ENCODE measurements at regions not wholly inside any gene's neighbourhood (a gene's known extent, or its start where the extent isn't known, plus 50 kb on each side); places are given as distances from the start of the nearest gene placed in this dataset.

DNA sequence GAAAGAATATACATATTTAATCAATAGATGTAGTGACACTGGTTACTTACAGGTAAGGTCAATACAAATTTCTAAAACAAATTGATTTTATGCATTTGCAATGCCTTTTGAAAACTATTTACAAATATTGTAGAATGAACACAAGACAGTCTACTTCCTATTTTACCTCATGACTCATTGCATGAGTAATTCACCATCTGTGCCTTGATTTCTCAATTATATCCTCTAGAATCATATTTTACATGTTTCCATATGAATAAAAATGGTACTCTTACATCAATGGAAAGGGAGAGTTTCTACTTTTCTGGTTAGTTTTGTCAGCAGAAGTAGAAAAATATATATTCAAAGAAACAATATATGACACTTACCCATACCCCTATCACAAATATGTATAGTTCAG lies 203.8 kb upstream of the CDH7 start:
- DNase-seq (ENCODE audit: low spot score) = no peak

DNA sequence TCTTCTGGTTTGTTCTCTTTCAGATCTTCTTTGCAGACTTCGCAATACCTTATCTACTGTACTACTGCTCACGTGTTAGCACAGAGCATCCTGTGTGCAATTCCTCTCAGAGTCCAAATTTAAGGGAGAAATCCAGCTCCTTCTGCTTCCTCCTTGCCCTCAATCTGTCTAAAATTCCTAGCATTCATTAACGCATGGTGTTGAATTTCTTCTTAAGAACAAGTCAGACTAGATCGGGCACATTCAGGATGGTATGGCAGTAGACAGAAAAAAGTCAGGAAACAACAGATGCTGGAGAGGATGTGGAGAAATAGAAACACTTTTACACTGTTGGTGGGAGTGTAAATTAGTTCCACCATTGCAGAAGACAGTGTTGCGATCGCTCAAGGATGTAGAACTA lies 206.1 kb upstream of the CDH7 start:
- no peak for DNase-seq (ENCODE audit: low spot score)

DNA sequence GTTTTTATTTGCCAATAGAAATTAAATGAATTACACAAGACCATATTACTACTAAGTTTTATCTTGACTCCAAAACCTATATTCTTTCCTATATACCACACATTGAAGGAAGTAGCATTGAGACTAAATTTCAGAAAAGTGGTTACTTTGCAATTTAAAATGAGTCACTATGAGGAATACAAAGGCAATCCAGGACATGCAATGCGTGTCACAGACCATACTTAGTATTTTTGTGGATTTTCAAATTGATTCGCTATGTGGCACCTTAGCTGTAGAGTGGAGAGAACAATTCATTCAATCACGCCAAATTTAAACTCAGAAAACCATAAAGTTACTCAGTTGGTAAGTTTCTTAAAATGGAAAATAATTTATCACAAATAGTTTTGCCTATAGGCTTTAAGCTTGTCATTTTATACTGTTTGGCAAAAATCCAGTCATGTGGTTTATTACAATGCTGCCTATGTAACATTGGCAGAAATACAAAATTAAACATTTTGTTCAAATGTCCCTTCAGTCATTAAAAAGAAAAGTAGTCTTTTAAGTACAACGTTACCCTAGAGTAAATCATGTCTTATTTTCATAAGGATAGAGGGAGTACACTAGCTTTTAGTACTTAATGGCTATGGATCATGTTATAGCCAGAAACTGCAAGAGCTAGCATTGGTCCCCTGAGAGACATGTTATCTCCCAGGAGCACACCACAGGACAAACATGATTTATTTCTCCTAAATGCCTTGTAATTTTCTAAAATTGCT lies 222.8 kb upstream of the CDH7 start:
- DNase-seq (ENCODE audit: low spot score) = no peak

DNA sequence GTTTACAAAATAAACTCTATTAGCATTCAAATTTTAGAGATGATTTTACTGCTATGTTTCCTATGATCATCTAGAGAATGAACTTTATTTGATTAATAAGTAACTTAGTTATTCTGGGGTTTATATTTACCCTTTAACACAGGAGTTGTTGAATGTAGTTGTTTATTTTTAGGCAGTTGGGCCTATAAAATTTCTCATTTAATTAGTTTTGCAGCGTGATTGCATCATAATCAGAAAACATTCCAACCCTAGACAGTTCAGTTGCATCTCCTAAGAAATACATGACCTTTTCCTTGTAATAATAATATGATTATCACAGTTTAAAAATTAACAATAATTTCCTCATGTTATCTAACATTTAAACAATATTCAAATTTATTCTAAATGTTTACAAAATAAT lies 224.7 kb upstream of the CDH7 start:
- no peak for DNase-seq (ENCODE audit: low spot score)

DNA sequence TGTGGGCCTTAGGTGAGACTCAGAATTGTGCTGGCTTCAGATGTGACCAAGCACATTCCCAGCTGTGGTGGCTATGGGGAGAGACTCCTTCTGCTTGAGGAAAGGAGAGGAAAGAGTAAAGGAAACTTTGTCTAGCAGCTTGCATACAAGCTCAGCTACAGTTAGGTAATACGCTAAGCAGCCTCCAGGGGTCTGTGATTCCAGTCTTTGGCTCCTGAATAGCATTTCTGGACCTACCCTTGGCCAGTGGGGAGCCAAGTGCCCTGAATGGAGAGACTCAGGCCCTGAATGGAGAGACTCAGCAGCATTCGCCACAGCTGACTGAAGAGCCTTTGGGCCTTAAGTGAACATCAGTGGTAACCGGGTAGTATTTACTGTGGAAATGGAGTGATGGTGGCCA lies 227.4 kb upstream of the CDH7 start:
- no peak for DNase-seq (ENCODE audit: low spot score)

DNA sequence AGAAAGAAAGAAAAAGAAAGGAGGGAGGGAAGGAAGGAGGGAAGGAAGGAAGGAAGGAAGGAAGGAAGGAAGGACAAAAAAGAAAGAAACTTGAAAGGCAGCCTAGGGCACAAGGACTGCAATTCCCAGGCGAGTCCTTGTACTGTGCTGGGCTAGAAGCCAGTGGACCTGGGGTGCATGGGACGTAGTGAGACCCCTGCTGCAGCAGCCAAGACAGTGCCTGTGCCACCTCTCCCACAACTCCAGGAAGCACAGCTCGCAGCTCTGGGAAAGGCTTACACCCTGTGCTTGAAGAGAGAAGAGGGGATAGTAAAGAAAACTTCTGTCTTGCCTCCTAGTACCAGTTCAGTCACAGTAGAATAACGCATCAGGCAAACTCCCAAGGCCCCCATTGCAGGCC lies 227.9 kb upstream of the CDH7 start:
- no peak for DNase-seq (ENCODE audit: low spot score)

DNA sequence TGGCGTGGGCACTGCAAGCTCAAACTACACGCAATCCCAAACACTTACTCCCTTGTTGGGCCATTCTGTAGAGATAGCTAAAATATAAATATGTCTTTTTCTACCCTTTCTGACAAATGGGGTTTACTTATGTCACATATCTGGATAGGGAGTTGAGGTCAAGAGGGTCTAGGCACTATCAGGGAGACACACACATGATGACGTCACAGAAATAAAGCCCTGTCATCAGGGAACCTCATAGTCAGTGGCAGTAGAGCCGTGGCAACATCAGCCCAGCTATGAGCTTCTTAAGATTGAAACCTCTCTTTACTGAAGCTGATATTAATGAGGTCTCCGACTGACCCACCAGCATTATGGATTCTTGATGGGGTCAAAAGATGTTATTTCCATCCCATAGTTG lies 234.6 kb upstream of the CDH7 start:
- no peak for DNase-seq (ENCODE audit: low spot score)

DNA sequence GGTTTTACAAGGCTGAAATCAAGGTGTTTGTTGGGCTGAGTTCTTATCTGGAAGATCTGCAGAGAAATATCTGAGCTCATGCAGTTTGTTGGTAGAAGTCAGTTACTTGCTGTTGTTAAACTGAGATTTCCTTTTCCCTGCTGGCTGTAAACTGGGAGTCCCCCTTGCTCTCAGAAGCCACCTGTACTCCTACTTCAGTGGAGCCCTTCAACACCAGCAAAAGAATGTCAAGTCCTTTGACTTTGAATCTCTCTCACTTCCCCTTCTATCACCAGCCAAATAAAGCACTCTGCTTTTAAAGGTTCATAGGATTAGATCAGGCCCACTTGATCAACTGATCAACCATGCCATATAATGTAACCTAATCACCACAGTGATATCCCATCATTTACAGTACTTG lies 252.2 kb upstream of the CDH7 start:
- no peak for DNase-seq (ENCODE audit: low spot score)

DNA sequence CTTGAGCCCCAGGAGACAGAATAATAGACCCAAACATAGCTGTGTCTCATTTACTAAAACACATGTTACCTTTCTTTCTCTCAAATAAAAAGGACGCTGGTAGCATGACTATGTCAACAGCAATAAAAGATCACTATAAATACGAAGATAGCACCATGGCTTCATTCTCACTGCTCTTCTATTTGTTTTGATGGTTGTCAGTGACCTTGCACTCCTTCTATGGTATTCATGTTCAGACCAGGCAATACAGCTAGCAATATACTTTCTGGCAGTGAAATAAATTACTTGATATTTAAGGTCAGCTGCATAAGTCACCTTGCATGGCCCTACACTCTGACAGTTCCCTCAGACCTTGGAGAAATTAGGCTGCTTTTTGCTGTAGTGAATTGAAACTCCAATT lies 263.2 kb upstream of the CDH7 start:
- DNase-seq (ENCODE audit: low spot score) = no peak

DNA sequence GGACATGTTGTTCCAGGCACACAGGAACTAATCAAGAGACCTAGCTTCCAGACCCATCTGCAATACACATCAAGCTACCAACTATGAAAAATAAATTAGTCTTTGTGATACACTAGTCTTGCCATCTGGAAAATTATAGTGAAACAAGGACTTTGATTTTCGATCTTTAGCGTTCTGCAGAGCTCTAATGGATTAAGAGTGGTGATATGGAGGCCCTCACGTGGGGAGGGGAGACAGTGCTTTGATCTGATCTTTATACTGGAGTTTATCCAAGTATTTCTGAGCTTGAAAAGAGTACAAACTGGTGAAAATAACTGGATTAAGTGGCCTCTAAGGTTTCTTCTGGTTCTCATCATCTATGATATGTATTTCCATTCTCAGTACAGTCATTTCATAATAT lies 273.4 kb upstream of the CDH7 start:
- DNase-seq (ENCODE audit: low spot score) = no peak

DNA sequence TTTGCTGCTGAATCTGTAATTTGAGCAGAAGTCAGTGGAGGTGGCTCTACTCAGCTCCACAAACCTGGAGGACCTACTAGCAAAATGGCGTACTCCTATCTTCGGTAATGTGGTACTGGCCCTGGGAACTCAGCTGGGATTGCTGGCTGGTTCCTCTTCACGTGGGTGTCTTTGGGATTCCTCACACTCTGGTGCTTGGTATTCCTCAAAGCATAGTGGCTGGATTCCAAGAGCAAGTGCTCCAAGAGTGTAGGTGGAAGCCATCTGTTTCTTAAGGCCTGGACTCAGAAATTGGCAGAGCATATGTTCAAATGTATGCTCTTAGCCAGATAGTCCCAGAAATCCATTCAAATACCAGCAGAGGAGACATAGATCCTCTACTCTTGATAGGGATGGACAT lies 281.9 kb upstream of the CDH7 start:
- no peak for DNase-seq (ENCODE audit: low spot score)

DNA sequence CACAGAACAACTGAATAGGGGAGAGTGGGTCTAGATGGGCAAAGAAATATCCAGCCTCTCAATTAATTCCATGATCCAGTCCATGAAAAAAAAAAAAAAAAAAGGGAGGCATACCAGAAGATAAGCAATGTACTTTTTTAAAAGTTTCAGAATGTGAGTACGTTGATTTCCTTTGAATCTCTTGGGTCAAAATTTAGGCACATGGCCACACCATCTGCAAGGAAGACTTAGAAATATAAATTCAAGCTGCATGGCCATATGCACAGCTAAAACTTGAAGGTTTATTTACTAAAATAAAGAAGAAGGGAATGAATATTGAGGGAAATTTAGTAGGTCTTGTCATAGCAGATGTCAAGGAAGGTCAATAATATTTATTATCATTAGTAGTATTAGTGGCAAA lies 286.5 kb upstream of the CDH7 start:
- DNase-seq (ENCODE audit: low spot score) = no peak

DNA sequence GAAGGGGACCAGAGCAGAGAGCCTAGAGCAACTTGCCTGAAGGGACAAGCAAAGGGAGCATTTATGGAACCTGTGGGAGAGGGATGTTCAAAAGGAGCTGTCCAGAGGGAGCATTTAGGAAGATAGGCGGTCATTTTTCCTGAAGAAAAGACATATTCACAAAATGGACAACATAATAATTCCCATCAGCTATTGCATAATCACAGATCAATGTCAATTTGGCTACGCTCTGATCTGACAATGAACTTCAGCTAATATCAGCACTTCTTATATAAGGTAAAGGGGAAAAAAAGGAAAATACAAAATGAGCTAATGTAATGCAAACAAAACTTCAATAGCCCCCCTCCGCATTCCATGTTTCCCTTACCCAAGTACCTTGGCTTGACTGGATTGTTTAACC lies 291.1 kb upstream of the CDH7 start:
- DNase-seq (ENCODE audit: low spot score) = no peak

DNA sequence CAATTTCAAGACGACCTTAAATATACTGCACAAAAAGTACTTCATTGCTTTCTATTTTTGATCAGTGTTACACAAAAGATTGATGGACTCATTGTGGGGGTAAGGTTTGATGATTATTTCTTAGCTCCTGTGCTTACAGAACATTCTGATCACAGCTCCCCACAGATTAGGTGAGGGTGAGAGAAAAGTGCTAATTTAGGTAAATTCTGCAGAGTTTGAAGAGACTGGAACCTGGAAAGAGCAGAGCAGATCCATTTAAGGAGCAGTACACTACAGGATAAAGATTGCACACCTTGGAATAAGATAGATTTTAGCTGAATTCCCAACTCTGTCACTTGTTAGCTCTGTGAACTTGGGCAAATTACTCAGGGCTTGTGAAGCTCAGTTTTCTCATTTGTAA lies 291.9 kb upstream of the CDH7 start:
- no peak for DNase-seq (ENCODE audit: low spot score)

DNA sequence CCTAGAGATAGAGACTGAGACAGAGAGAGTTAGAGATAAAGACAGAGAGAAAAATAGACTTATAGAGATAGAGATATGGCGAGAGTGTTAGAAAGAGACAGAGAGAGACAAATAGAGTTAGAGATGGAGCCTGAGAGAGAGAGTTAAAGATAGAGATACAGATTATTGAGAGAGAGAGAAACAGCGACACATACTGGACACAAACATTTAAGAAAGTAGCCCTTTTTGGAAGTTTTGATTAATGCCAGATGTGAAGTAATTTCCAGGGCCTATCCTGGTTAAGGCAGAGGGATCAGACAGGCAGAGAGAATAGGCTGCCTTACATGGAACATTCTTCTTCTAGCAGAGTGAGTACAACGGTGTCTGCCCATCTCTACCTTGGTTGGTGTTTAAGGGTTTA lies 311.6 kb upstream of the CDH7 start:
- DNase-seq (ENCODE audit: low spot score) = no peak

DNA sequence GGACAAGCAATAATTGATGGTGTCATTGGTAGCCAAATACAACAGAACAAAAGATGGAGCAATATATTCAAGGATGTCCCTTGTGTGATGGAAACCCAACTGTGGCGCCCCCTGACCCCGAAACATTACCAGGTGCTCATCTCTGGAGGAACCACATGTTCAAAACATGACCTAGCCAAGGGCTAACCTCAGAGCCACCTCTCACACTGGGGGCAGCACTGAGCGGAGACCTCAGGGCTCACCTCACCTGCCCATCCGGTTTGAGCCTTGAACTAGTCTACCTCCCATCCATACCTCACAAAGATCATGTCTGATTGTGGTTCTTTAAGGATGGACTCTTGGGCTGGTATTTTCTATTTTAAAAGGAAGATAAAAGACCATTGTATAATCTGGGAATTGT lies 314.4 kb upstream of the CDH7 start:
- no peak for DNase-seq (ENCODE audit: low spot score)

DNA sequence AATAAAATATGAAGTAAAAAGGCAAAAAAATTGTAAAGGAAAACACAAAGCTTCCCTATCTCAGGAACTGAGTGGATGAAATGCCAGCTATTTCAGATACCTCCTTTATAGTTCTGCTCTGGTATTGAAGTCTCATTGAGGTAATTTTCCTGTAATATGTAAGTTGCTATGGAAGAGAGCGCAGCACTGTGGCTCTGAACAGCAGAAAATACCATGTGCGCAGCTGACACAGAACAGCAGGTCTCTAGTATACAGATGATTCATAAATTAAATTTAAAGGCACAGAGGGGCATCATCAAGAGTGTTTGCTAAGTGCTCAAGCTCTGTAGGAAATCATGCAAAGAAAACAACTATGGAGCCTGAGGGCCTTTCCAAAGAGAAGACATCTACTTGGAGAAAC lies 315.3 kb upstream of the CDH7 start:
- no peak for DNase-seq (ENCODE audit: low spot score)

DNA sequence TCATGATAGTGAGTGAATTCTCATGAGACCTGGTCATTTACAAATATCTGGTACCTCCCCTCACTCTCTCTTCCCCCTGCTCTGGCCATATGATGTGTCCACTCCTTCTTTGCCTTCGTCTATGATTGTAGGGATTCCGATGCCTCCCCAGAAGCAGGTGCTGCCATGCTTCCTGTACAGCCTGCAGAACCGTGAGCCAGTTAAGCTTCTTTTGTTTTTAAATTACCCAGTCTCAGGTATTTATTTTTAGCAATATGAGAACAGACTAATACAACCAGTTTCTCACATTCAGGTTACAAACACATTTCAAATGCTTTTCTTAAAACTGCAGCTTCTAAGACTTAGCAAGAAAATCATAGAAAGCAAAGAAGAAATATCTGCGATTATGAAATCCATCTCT lies 321.2 kb upstream of the CDH7 start:
- no peak for DNase-seq (ENCODE audit: low spot score)

DNA sequence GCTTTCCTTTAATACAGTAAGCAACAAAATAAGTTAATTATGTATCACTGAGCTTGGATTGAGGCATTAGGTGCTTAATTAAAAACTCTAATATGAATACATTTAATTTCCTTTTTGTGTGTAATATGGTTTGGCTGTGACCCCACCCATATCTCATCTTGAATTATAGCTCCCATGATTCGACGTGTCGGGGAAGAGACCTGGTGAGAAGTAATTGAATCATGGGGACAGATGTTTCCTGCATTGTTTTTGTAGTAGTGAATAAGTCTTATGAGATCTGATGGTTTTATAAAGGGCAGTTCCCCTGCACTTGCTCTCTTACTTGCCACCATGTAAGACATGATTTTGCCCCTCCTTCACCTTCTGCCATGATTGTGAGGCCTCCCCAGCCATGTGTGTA lies 325.4 kb upstream of the CDH7 start:
- no peak for DNase-seq (ENCODE audit: low spot score)

DNA sequence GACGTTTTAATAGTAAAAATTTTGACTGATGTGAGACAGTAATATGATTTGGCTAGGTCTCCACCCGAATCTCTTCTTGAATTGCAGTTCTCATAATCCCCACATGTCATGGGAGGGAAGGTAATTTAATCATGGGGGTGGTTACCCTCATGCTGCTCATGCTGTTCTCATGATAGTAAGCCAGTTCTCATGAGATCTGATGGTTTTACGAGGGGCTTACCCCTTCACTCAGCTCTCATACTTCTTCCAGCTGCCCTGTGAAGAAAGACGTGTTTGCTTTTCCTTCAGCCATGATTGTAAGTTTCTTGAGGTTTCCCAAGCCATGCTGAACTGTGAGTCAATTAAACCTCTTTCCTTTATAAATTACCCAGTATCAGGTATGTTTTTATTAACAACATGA lies 327.0 kb upstream of the CDH7 start:
- no peak for DNase-seq (ENCODE audit: low spot score)

DNA sequence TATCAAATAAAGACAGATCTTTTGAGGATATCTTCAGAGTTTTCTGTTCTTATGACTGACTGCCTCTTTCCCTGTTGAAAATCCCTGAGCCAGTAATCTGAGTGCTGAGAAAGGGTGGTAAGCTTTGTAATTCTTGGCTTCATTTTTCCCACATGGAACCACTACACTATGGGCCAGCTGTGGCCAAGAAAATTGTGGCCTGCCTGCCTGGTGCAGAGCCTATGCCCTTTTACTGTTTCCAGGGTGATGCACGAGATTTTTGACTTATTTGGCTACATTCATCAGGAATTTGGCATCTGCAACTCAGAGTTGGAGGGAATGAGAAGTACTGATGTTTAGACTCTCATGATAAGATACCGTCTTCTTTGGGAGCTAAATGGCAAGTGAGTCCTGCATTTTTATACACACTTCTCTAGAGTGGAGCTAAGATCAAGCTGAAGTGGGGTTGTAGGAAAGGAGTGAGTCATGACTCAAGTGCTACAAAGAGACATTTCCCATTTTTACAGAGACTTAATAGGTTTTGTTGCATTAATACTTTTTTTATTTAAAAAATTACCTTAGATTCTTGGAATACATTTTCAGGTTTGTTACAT lies 328.2 kb upstream of the CDH7 start:
- no peak for DNase-seq (ENCODE audit: low spot score)

DNA sequence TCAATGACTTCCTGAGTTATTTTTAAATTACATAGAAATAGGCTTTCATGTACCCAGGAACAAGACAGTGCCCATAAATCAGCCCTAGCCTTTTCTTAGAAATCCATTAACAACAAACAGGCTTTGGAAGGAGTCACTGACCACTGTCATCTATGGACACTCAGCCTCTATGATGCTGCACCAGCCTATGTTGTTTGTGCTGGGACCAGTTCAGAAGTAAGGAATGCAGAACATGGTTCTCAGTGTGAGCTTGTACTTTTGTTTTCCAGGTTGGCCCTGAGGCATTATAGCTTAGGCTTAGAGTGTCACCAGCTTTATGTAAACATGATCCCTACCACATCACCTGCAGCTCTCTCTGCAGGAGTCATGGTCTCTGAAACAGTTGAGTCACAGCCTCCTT lies 335.7 kb upstream of the CDH7 start:
- no peak for DNase-seq (ENCODE audit: low spot score)

DNA sequence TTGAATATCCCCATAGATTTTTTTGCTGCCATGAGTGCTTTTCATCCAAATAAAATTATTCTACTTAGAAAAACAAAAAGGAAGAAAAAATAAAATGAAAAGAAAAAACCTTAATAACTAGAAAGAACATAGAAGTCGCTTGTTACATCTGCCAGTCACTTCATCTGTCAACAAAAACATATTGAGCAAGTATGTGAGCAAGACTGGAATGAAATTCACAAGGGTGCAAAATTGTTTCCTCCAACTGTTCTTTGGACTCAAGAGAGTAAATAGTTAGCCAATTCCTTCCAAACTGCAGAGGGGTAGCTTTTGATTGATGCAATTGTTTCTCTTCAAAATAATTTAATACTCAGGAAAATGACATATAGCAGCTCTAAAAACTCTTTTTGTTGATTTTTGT lies 336.3 kb upstream of the CDH7 start:
- DNase-seq (ENCODE audit: low spot score) = no peak

DNA sequence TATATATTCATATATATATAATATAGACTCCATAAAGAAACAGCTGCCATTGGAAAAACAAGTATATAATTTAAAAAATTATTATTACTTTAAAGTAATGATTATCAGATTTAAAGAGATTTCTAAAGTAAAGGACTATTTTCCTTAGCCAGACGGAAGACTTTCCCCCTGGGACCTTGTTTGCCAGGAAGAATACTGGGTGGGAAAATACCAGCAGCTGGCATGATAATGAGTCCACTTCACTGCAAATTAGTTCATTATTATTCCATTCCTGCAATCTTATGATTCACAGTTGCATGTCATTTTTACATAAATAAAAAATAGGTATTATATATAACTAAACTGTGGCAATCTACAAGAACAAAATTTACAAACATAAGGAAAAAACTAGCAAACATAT lies 339.8 kb upstream of the CDH7 start:
- no peak for DNase-seq (ENCODE audit: low spot score)

Measured in LoVo (cell line).